ENCODE measurements at regions not wholly inside any gene's neighbourhood (a gene's known extent, or its start where the extent isn't known, plus 50 kb on each side); places are given as distances from the start of the nearest gene placed in this dataset.

DNA sequence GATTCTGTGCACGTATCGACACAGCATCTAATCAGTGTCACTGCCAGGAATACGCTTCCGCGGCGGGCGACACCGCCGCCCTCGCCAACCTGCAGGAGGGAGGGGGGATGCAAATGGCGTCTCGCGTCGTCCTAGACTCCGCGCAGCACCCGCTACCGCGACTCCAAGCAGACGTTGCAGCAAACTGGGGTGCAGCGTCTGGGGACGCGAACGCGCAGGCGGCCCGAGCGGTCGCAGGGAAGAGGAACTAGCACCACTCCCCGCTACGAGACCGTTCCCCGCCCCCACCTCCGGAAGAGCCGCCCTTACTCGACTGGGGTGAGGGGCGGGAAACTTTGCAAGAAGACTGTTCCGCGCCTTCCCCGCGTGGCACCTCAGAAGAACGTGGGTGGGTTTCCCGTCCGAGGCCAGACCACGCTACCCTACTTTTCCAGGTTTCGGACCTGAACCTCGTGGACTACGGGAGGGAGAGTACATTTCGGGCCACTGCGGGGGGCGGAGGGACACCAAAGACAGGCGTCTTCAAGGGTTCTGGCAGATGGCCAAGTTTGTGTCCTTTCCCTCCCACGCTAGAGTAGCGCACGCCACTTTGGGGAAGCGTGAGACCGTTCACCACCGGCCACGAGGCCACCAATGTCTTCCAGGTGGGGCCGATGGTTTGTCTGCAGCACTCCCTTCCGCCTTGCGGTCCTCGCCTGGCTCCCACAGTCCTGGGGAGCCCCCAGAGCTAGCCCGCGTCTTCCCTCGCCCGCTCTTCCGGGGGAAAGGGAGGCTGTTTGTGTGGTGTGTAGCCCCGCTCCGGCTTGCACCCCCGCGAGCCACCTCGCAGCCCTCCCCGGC lies 78.0 kb upstream of the BCOR start:
- Histone ChIP-seq H3K4me3 (peak overlapping the region; percentile 58), H3K9me3 (no peaks in the 10 kb centered on the region), H3K27ac (peak overlapping the region; percentile 90 to 96), H3K4me2 (peak overlapping the region; percentile 94), H3K4me1 (peaks cover 7% of the 10 kb centered on the region; the same call in 2 of the 3 replicates)
- ChIA-PET POLR2A (interaction anchor here (0.7 to 1.7 kb wide), 5 partner anchors 66 to 87 kb away, joined by 3 to 12 read pairs (median 7); partner anchors contain the start of gene BCOR), CTCF (interaction anchor here (1.5 kb wide), 1 partner anchor 91 kb away, joined by 4 read pairs; no protein-coding TSS in a partner anchor)
- peak; percentile 48 to 66 for ATAC-seq
- no peak for FAIRE-seq
- no peak for TF ChIP-seq SREBF2 (IDR thresholded peaks at IDR 0.05)
- TF ChIP-seq HOXA7 (CRISPR knock-in tag; IDR thresholded peaks at IDR 0.05): no peak
- TF ChIP-seq CEBPB (IDR thresholded peaks at IDR 0.05): no peak
- TF ChIP-seq EHF (CRISPR knock-in tag; IDR thresholded peaks at IDR 0.05): no peak
- no peak for TF ChIP-seq CHD2 (IDR thresholded peaks at IDR 0.05; ENCODE audit: low read length, partially characterized antibody)
- no peak for TF ChIP-seq RNF2 (IDR thresholded peaks at IDR 0.05; ENCODE audit: borderline replicate concordance, low read depth)
- TF ChIP-seq, protein P1, sequence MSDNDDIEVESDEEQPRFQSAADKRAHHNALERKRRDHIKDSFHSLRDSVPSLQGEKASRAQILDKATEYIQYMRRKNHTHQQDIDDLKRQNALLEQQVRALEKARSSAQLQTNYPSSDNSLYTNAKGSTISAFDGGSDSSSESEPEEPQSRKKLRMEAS (IDR thresholded peaks at IDR 0.05): peak; percentile 58
- TF ChIP-seq, protein P2, sequence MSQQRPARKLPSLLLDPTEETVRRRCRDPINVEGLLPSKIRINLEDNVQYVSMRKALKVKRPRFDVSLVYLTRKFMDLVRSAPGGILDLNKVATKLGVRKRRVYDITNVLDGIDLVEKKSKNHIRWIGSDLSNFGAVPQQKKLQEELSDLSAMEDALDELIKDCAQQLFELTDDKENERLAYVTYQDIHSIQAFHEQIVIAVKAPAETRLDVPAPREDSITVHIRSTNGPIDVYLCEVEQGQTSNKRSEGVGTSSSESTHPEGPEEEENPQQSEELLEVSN (IDR thresholded peaks at IDR 0.05; ENCODE audit: borderline replicate concordance, low read depth): peak; percentile 80
- TF ChIP-seq HOXB5 (CRISPR knock-in tag; IDR thresholded peaks at IDR 0.05): no peak
- no peak; the same call in 1 of the 2 replicates for TF ChIP-seq POLR2A (IDR thresholded peaks at IDR 0.05; ENCODE audit: low read length)
- TF ChIP-seq CBX8 (IDR thresholded peaks at IDR 0.05): no peak
- DNase-seq (ENCODE audit: low read depth in 1 of 2, low spot score in 1 of 2): peak; percentile 13 to 60
- WGBS (ENCODE audit: missing lambda C conversion rate): 52% methylated on average over 39 of the region's 74 CpGs

DNA sequence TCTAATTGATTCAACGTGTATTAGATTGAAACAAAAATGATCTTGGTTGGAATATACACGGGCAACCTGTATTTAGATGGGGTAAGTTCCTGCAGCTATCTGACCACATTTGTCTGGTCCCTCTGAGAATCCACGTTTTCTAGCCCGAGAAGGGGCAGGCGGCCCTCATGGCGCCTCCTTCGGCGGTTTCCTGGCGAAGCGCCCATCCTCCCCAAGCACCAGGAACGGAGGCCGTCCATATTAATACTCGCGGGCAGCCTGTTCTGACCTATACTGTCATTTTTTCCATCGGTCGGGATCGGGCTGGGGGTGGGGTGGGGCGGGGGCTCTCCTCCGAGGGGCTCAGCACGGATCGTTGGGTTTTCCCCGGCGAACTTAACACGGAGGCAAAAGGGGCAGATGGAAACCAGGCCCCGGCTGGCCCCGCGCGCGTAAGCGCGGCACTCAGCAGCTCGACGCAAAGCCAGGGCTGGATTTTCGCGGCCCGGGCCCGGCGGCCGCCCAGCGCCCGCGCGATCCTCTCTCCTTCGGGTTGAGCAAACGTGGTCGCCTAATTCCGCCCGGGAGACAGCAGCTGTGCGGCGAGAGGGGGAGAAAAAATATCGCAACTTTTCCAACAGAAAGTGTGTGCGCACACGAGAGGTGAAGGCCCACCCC lies 77.2 kb upstream of the BCOR start:
- DNase-seq (ENCODE audit: low read depth in 1 of 2, low spot score in 1 of 2) (peak in 1 of 2 experiments; percentile 33), FAIRE-seq (no peak), ATAC-seq (peak; percentile 40 to 65)
- H3K4me3 ChIP-seq: peak overlapping the region; percentile 58
- peak overlapping the region; percentile 90 to 96 for H3K27ac ChIP-seq
- WGBS (ENCODE audit: missing lambda C conversion rate): 63% methylated on average over 24 of the region's 53 CpGs
- ChIA-PET POLR2A (interaction anchor here (0.7 to 1.7 kb wide), 2 partner anchors 73 to 77 kb away, joined by 3 to 7 read pairs; partner anchors contain the start of gene BCOR), CTCF (no interaction called here)
- peak overlapping the region; percentile 94 for H3K4me2 ChIP-seq
- no peaks in the 10 kb centered on the region for H3K9me3 ChIP-seq
- TF ChIP-seq NR3C1 (IDR thresholded peaks at IDR 0.05): no peak
- TF ChIP-seq JUN (IDR thresholded peaks at IDR 0.05): no peak
- TF ChIP-seq, protein P3, sequence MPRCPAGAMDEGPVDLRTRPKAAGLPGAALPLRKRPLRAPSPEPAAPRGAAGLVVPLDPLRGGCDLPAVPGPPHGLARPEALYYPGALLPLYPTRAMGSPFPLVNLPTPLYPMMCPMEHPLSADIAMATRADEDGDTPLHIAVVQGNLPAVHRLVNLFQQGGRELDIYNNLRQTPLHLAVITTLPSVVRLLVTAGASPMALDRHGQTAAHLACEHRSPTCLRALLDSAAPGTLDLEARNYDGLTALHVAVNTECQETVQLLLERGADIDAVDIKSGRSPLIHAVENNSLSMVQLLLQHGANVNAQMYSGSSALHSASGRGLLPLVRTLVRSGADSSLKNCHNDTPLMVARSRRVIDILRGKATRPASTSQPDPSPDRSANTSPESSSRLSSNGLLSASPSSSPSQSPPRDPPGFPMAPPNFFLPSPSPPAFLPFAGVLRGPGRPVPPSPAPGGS (IDR thresholded peaks at IDR 0.05): no peak
- TF ChIP-seq HDAC2 (IDR thresholded peaks at IDR 0.05): no peak
- TF ChIP-seq, protein P4, sequence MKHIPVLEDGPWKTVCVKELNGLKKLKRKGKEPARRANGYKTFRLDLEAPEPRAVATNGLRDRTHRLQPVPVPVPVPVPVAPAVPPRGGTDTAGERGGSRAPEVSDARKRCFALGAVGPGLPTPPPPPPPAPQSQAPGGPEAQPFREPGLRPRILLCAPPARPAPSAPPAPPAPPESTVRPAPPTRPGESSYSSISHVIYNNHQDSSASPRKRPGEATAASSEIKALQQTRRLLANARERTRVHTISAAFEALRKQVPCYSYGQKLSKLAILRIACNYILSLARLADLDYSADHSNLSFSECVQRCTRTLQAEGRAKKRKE (CRISPR knock-in tag; IDR thresholded peaks at IDR 0.05; ENCODE audit: low read depth): no peak
- no peak for TF ChIP-seq ZSCAN20 (CRISPR knock-in tag; IDR thresholded peaks at IDR 0.05)
- TF ChIP-seq POLR2AphosphoS2 (conservative IDR thresholded peaks at IDR 0.05; ENCODE audit: low read length): no peak
- TF ChIP-seq KDM1A (IDR thresholded peaks at IDR 0.05; ENCODE audit: low read depth): no peak
- TF ChIP-seq HOXB5 (CRISPR knock-in tag; IDR thresholded peaks at IDR 0.05): no peak
- no peak for TF ChIP-seq JUNB (IDR thresholded peaks at IDR 0.05)
- no peak for TF ChIP-seq RCOR1 (IDR thresholded peaks at IDR 0.05; ENCODE audit: low read depth, low read length)
- no peak for TF ChIP-seq HEYL (CRISPR knock-in tag; IDR thresholded peaks at IDR 0.05)
- TF ChIP-seq, protein P1 (IDR thresholded peaks at IDR 0.05): no peak
- TF ChIP-seq, protein P5, sequence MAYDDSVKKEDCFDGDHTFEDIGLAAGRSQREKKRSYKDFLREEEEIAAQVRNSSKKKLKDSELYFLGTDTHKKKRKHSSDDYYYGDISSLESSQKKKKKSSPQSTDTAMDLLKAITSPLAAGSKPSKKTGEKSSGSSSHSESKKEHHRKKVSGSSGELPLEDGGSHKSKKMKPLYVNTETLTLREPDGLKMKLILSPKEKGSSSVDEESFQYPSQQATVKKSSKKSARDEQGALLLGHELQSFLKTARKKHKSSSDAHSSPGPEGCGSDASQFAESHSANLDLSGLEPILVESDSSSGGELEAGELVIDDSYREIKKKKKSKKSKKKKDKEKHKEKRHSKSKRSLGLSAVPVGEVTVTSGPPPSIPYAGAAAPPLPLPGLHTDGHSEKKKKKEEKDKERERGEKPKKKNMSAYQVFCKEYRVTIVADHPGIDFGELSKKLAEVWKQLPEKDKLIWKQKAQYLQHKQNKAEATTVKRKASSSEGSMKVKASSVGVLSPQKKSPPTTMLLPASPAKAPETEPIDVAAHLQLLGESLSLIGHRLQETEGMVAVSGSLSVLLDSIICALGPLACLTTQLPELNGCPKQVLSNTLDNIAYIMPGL (CRISPR knock-in tag; IDR thresholded peaks at IDR 0.05; ENCODE audit: borderline replicate concordance): no peak
- TF ChIP-seq CEBPB (IDR thresholded peaks at IDR 0.05): no peak
- TF ChIP-seq MAFK (IDR thresholded peaks at IDR 0.05; ENCODE audit: partially characterized antibody): no peak
- no peak for TF ChIP-seq NPAS2 (CRISPR knock-in tag; IDR thresholded peaks at IDR 0.05; ENCODE audit: borderline replicate concordance)
- TF ChIP-seq SREBF2 (IDR thresholded peaks at IDR 0.05): no peak
- no peak for TF ChIP-seq ZFP36 (IDR thresholded peaks at IDR 0.05; ENCODE audit: borderline replicate concordance, partially characterized antibody)
- peaks cover 7% of the 10 kb centered on the region; the same call in 2 of the 3 replicates for H3K4me1 ChIP-seq
